Adrenal gland (tissue), 5 donors: ENCODE measurements at regions not wholly inside any gene's neighbourhood (a gene's known extent, or its start where the extent isn't known, plus 50 kb on each side); places are given as distances from the start of the nearest gene placed in this dataset.

Experiments used
- POLR2A ChIP-seq, 2 donors: fragments of 450-650 bp; IDR thresholded peaks; one replicate each; pipeline ENCODE4 v1.6.1; 2017; ENCODE audit warnings: antibody characterized with exemption in 2 of 2, mild to moderate bottlenecking in 2 of 2, moderate library complexity in 1 of 2
- TF ChIP-seq, protein P1 (sequence below), 6 experiments: fragments of 450-650 bp in 4 of 6; fragments of 200-600 bp in 2 of 6; sonication (generic) in 1 of 6; IDR thresholded peaks; 1 replicate in 5 of 6; 2 replicates in 1 of 6; pipeline versions ENCODE4 v1.5.1 to v1.8.0; 2016 to 2021; ENCODE audit warnings: antibody characterized with exemption in 6 of 6, mild to moderate bottlenecking in 2 of 6, moderate library complexity in 1 of 6
- donor health status: DM: no; HTN: no; CAD: no.

- TF ChIP-seq, protein P1, sequence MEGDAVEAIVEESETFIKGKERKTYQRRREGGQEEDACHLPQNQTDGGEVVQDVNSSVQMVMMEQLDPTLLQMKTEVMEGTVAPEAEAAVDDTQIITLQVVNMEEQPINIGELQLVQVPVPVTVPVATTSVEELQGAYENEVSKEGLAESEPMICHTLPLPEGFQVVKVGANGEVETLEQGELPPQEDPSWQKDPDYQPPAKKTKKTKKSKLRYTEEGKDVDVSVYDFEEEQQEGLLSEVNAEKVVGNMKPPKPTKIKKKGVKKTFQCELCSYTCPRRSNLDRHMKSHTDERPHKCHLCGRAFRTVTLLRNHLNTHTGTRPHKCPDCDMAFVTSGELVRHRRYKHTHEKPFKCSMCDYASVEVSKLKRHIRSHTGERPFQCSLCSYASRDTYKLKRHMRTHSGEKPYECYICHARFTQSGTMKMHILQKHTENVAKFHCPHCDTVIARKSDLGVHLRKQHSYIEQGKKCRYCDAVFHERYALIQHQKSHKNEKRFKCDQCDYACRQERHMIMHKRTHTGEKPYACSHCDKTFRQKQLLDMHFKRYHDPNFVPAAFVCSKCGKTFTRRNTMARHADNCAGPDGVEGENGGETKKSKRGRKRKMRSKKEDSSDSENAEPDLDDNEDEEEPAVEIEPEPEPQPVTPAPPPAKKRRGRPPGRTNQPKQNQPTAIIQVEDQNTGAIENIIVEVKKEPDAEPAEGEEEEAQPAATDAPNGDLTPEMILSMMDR (IDR thresholded peaks at IDR 0.05), result no peak
- TF ChIP-seq POLR2A (IDR thresholded peaks at IDR 0.05), result no peak
Observed at GRCh38 chr2:128474036-128474955, 155.6 kb upstream of the HS6ST1 start.
